ENCODE measurements at regions not wholly inside any gene's neighbourhood (a gene's known extent, or its start where the extent isn't known, plus 50 kb on each side); places are given as distances from the start of the nearest gene placed in this dataset.

GRCh38 chr1:189678779-189679178 is 798.9 kb downstream of the BRINP3 start:
- no peaks in the 10 kb centered on the region for H3K36me3 ChIP-seq (ENCODE audit: control insufficient read depth, insufficient read depth, low read length)
- DNase-seq, result no peak
- no peaks in the 10 kb centered on the region for H3K27me3 ChIP-seq (ENCODE audit: control insufficient read depth, insufficient read depth, low read length)
- H3K4me3 ChIP-seq (ENCODE audit: low read length), result no peak overlapping the region
- no CpG with 5 or more reads among the region's 3 CpGs for WGBS (ENCODE audit: insufficient coverage)
- H3K4me1 ChIP-seq (ENCODE audit: control insufficient read depth, insufficient read depth, low read length), result no peaks in the 10 kb centered on the region
- no peak overlapping the region for H3K27ac ChIP-seq (ENCODE audit: low read length)
- H3K9me3 ChIP-seq (replicated peaks; ENCODE audit: control insufficient read depth, low read depth, low read length), result no peaks in the 10 kb centered on the region

GRCh38 chr1:189681252-189681919 is 796.3 kb downstream of the BRINP3 start:
- Histone ChIP-seq H3K4me3 (ENCODE audit: low read length) (no peak overlapping the region), H3K4me1 (ENCODE audit: control insufficient read depth, insufficient read depth, low read length) (no peaks in the 10 kb centered on the region), H3K9me3 (replicated peaks; ENCODE audit: control insufficient read depth, low read depth, low read length) (no peaks in the 10 kb centered on the region), H3K27ac (ENCODE audit: low read length) (no peak overlapping the region), H3K27me3 (ENCODE audit: control insufficient read depth, insufficient read depth, low read length) (no peaks in the 10 kb centered on the region), H3K36me3 (ENCODE audit: control insufficient read depth, insufficient read depth, low read length) (no peaks in the 10 kb centered on the region)
- no peak for DNase-seq
- WGBS (ENCODE audit: insufficient coverage), result no CpG with 5 or more reads among the region's 3 CpGs

- no peaks in the 10 kb centered on the region for H3K36me3 ChIP-seq (ENCODE audit: control insufficient read depth, insufficient read depth, low read length)
- no peaks in the 10 kb centered on the region for H3K4me1 ChIP-seq (ENCODE audit: control insufficient read depth, insufficient read depth, low read length)
- no CpG with 5 or more reads among the region's 3 CpGs for WGBS (ENCODE audit: insufficient coverage)
- H3K27me3 ChIP-seq (ENCODE audit: control insufficient read depth, insufficient read depth, low read length), result no peaks in the 10 kb centered on the region
- DNase-seq, result no peak
- H3K27ac ChIP-seq (ENCODE audit: low read length), result no peak overlapping the region
- H3K9me3 ChIP-seq (replicated peaks; ENCODE audit: control insufficient read depth, low read depth, low read length), result no peaks in the 10 kb centered on the region
- no peak overlapping the region for H3K4me3 ChIP-seq (ENCODE audit: low read length)
These were observed 795.1 kb downstream of the BRINP3 start for GRCh38 chr1:189682591-189682990.

GRCh38 chr1:189686288-189686687 is 791.4 kb downstream of the BRINP3 start:
- no peak overlapping the region for H3K4me3 ChIP-seq (ENCODE audit: low read length)
- no CpG with 5 or more reads among the region's 1 CpG for WGBS (ENCODE audit: insufficient coverage)
- H3K27me3 ChIP-seq (ENCODE audit: control insufficient read depth, insufficient read depth, low read length), result no peaks in the 10 kb centered on the region
- DNase-seq, result no peak
- H3K36me3 ChIP-seq (ENCODE audit: control insufficient read depth, insufficient read depth, low read length), result no peaks in the 10 kb centered on the region
- H3K4me1 ChIP-seq (ENCODE audit: control insufficient read depth, insufficient read depth, low read length), result no peaks in the 10 kb centered on the region
- no peaks in the 10 kb centered on the region for H3K9me3 ChIP-seq (replicated peaks; ENCODE audit: control insufficient read depth, low read depth, low read length)
- no peak overlapping the region for H3K27ac ChIP-seq (ENCODE audit: low read length)

GRCh38 chr1:189693140-189693539 is 784.5 kb downstream of the BRINP3 start:
- WGBS (ENCODE audit: insufficient coverage), result 100% methylated on average over 1 of the region's 2 CpGs
- no peaks in the 10 kb centered on the region for H3K36me3 ChIP-seq (ENCODE audit: control insufficient read depth, insufficient read depth, low read length)
- H3K4me3 ChIP-seq (ENCODE audit: low read length), result no peak overlapping the region
- no peak overlapping the region for H3K27ac ChIP-seq (ENCODE audit: low read length)
- no peaks in the 10 kb centered on the region for H3K27me3 ChIP-seq (ENCODE audit: control insufficient read depth, insufficient read depth, low read length)
- H3K9me3 ChIP-seq (replicated peaks; ENCODE audit: control insufficient read depth, low read depth, low read length), result peaks cover 2% of the 10 kb centered on the region
- DNase-seq, result no peak
- H3K4me1 ChIP-seq (ENCODE audit: control insufficient read depth, insufficient read depth, low read length), result no peaks in the 10 kb centered on the region

- H3K27ac ChIP-seq (ENCODE audit: low read length), result no peak overlapping the region
- H3K4me3 ChIP-seq (ENCODE audit: low read length), result no peak overlapping the region
- no peaks in the 10 kb centered on the region for H3K4me1 ChIP-seq (ENCODE audit: control insufficient read depth, insufficient read depth, low read length)
- DNase-seq, result no peak
- H3K27me3 ChIP-seq (ENCODE audit: control insufficient read depth, insufficient read depth, low read length), result no peaks in the 10 kb centered on the region
- H3K36me3 ChIP-seq (ENCODE audit: control insufficient read depth, insufficient read depth, low read length), result no peaks in the 10 kb centered on the region
- peaks cover 2% of the 10 kb centered on the region for H3K9me3 ChIP-seq (replicated peaks; ENCODE audit: control insufficient read depth, low read depth, low read length)
- 98% methylated on average over 17 of the region's 19 CpGs for WGBS (ENCODE audit: insufficient coverage)
These were observed 781.4 kb downstream of the BRINP3 start for GRCh38 chr1:189696297-189696696.

GRCh38 chr1:189697113-189697512 is 780.6 kb downstream of the BRINP3 start:
- Histone ChIP-seq H3K27ac (ENCODE audit: low read length) (no peak overlapping the region), H3K9me3 (replicated peaks; ENCODE audit: control insufficient read depth, low read depth, low read length) (peaks cover 2% of the 10 kb centered on the region), H3K27me3 (ENCODE audit: control insufficient read depth, insufficient read depth, low read length) (no peaks in the 10 kb centered on the region), H3K4me3 (ENCODE audit: low read length) (no peak overlapping the region), H3K4me1 (ENCODE audit: control insufficient read depth, insufficient read depth, low read length) (no peaks in the 10 kb centered on the region), H3K36me3 (ENCODE audit: control insufficient read depth, insufficient read depth, low read length) (no peaks in the 10 kb centered on the region)
- DNase-seq, result no peak
- 98% methylated on average over 7 of the region's 22 CpGs for WGBS (ENCODE audit: insufficient coverage)

GRCh38 chr1:189701606-189702005 is 776.1 kb downstream of the BRINP3 start:
- Histone ChIP-seq H3K27me3 (ENCODE audit: control insufficient read depth, insufficient read depth, low read length) (no peaks in the 10 kb centered on the region), H3K27ac (ENCODE audit: low read length) (no peak overlapping the region), H3K36me3 (ENCODE audit: control insufficient read depth, insufficient read depth, low read length) (no peaks in the 10 kb centered on the region), H3K4me3 (ENCODE audit: low read length) (no peak overlapping the region), H3K9me3 (replicated peaks; ENCODE audit: control insufficient read depth, low read depth, low read length) (peaks cover 2% of the 10 kb centered on the region), H3K4me1 (ENCODE audit: control insufficient read depth, insufficient read depth, low read length) (no peaks in the 10 kb centered on the region)
- 100% methylated on average over 1 of the region's 3 CpGs for whole genome bisulfite sequencing (ENCODE audit: insufficient coverage)
- no peak for DNase-seq

- Histone ChIP-seq H3K36me3 (ENCODE audit: control insufficient read depth, insufficient read depth, low read length) (no peaks in the 10 kb centered on the region), H3K4me1 (ENCODE audit: control insufficient read depth, insufficient read depth, low read length) (no peaks in the 10 kb centered on the region), H3K27me3 (ENCODE audit: control insufficient read depth, insufficient read depth, low read length) (no peaks in the 10 kb centered on the region), H3K9me3 (replicated peaks; ENCODE audit: control insufficient read depth, low read depth, low read length) (no peaks in the 10 kb centered on the region), H3K27ac (ENCODE audit: low read length) (no peak overlapping the region), H3K4me3 (ENCODE audit: low read length) (no peak overlapping the region)
- DNase-seq, result no peak
- WGBS (ENCODE audit: insufficient coverage), result no CpG with 5 or more reads among the region's 1 CpG
These were observed 771.1 kb downstream of the BRINP3 start for GRCh38 chr1:189706594-189706993.

- Histone ChIP-seq H3K4me1 (ENCODE audit: control insufficient read depth, insufficient read depth, low read length) (no peaks in the 10 kb centered on the region), H3K27me3 (ENCODE audit: control insufficient read depth, insufficient read depth, low read length) (no peaks in the 10 kb centered on the region), H3K36me3 (ENCODE audit: control insufficient read depth, insufficient read depth, low read length) (no peaks in the 10 kb centered on the region), H3K9me3 (replicated peaks; ENCODE audit: control insufficient read depth, low read depth, low read length) (no peaks in the 10 kb centered on the region), H3K27ac (ENCODE audit: low read length) (no peak overlapping the region), H3K4me3 (ENCODE audit: low read length) (no peak overlapping the region)
- 90% methylated on average over 3 of the region's 3 CpGs for WGBS (ENCODE audit: insufficient coverage)
- peak; percentile 3 for DNase-seq
These were observed 769.0 kb downstream of the BRINP3 start for GRCh38 chr1:189708674-189709073.

All from muscle of leg (tissue), 3 donors.